ENCODE measurements at regions not wholly inside any gene's neighbourhood (a gene's known extent, or its start where the extent isn't known, plus 50 kb on each side); places are given as distances from the start of the nearest gene placed in this dataset.

DNA sequence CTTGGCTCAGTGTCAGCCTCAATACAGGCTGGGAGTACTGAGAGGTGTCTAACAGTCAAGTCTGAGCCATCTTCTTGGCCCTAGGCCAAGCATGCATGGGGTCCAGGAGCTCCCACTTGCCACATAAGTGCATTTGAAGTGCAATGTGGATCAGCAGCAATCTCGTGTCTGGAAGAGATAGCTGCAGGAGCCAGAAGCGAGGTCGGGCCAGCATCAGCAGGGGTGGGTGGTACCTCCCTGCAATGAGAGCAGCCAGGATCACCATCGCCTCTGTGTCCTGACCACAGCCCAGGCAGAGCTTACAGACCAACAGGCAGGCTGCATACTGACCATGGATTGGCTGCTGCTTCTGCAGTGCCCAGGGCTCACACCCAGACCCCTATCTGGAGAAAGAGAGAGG lies 83.0 kb upstream of the CXCL12 start:
- BruUV-seq (replicated peaks): no TSS peak
- CTCF ChIA-PET (ENCODE audit: low intra/inter-chr PET ratio): no interaction called here
- FAIRE-seq: no peak

DNA sequence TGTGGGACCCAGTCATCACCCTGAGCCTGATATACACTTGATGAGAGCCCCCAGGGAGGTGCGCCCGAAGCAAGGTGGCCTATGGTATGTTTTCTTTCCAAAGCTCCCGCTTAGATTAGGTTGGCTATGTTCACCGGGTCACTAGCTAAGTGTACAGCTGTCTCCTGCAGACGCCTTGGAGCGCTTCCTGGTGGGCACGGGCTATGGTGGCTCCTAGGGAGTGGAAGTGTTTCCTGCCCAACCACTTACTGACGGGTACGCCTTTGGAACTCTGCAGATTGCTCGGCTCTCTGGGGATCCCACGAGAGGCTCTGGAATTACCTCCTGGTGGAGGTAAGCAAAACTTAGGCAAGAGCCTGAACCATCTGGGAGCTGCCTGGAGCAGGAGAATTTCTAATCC lies 83.6 kb upstream of the CXCL12 start:
- Histone ChIP-seq H3K9me3 (replicated peaks; ENCODE audit: control insufficient read depth, insufficient read depth, low read depth, low read length) (no peaks in the 10 kb centered on the region), H3K36me3 (ENCODE audit: control insufficient read depth, insufficient read depth, low read length) (no peaks in the 10 kb centered on the region), H3K4me1 (replicated peaks in 1 of 2; ENCODE audit: control insufficient read depth in 2 of 2, insufficient read depth in 2 of 2, low read length in 2 of 2) (no peaks in the 10 kb centered on the region), H2AFZ (ENCODE audit: low read depth, low read length) (no peak overlapping the region), H3K4me3 (no peak overlapping the region), H3K9ac (ENCODE audit: insufficient read depth in 1 of 2, low read depth in 2 of 2, low read length in 2 of 2) (no peak overlapping the region), H3K4me2 (ENCODE audit: insufficient read depth, low read length) (no peak overlapping the region), H4K20me1 (replicated peaks; ENCODE audit: control insufficient read depth, insufficient read depth, low read length) (no peaks in the 10 kb centered on the region), H3K27ac (ENCODE audit: extremely low read depth, low read depth, low read length) (no peak overlapping the region), H3K9me1 (ENCODE audit: control insufficient read depth, insufficient read depth, low read length) (no peaks in the 10 kb centered on the region), H3K27me3 (ENCODE audit: control insufficient read depth in 2 of 2, insufficient read depth in 2 of 2, low read length in 2 of 2) (peaks cover 0 to 16% of the 10 kb centered on the region in 2 experiments; a peak in 3 of 5 replicates), H3K79me2 (ENCODE audit: control insufficient read depth, insufficient read depth, low read length) (no peaks in the 10 kb centered on the region)
- in situ Hi-C loops (cut with MboI) (no loop called here), intact Hi-C loops (cut with micrococcal nuclease) (no loop called here)
- WGBS (ENCODE audit: insufficient coverage, low coverage, missing lambda C conversion rate): 4% methylated on average over 11 of the region's 11 CpGs
- FAIRE-seq: no peak
- ChIA-PET CTCF (ENCODE audit: low intra/inter-chr PET ratio) (no interaction called here), POLR2A (no interaction called here)
- ATAC-seq: no peak
- no peak for DNase-seq (ENCODE audit: extremely low read depth in 1 of 4, low spot score in 3 of 4)
- BruUV-seq (replicated peaks): no TSS peak
- TF ChIP-seq, protein P1, sequence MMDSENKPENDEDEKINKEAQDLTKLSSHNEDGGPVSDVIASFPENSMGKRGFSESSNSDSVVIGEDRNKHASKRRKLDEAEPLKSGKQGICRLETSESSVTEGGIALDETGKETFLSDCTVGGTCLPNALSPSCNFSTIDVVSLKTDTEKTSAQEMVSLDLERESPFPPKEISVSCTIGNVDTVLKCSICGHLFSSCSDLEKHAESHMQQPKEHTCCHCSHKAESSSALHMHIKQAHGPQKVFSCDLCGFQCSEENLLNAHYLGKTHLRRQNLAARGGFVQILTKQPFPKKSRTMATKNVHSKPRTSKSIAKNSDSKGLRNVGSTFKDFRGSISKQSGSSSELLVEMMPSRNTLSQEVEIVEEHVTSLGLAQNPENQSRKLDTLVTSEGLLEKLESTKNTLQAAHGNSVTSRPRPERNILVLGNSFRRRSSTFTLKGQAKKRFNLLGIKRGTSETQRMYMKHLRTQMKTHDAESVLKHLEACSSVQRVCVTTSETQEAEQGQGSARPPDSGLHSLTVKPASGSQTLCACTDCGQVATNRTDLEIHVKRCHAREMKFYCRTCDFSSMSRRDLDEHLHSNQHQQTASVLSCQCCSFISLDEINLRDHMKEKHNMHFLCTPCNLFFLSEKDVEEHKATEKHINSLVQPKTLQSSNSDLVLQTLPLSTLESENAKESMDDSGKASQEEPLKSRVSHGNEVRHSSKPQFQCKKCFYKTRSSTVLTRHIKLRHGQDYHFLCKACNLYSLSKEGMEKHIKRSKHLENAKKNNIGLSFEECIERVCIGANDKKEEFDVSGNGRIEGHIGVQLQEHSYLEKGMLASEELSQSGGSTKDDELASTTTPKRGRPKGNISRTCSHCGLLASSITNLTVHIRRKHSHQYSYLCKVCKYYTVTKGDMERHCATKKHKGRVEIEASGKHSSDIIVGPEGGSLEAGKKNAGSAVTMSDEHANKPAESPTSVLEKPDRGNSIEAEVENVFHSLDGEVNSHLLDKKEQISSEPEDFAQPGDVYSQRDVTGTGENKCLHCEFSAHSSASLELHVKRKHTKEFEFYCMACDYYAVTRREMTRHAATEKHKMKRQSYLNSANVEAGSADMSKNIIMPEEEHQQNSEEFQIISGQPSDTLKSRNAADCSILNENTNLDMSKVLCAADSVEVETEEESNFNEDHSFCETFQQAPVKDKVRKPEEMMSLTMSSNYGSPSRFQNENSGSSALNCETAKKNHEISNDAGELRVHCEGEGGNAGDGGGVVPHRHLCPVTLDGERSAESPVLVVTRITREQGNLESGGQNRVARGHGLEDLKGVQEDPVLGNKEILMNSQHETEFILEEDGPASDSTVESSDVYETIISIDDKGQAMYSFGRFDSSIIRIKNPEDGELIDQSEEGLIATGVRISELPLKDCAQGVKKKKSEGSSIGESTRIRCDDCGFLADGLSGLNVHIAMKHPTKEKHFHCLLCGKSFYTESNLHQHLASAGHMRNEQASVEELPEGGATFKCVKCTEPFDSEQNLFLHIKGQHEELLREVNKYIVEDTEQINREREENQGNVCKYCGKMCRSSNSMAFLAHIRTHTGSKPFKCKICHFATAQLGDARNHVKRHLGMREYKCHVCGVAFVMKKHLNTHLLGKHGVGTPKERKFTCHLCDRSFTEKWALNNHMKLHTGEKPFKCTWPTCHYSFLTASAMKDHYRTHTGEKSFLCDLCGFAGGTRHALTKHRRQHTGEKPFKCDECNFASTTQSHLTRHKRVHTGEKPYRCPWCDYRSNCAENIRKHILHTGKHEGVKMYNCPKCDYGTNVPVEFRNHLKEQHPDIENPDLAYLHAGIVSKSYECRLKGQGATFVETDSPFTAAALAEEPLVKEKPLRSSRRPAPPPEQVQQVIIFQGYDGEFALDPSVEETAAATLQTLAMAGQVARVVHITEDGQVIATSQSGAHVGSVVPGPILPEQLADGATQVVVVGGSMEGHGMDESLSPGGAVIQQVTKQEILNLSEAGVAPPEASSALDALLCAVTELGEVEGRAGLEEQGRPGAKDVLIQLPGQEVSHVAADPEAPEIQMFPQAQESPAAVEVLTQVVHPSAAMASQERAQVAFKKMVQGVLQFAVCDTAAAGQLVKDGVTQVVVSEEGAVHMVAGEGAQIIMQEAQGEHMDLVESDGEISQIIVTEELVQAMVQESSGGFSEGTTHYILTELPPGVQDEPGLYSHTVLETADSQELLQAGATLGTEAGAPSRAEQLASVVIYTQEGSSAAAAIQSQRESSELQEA (IDR thresholded peaks at IDR 0.05; ENCODE audit: low read depth): no peak
- TF ChIP-seq, protein P2, sequence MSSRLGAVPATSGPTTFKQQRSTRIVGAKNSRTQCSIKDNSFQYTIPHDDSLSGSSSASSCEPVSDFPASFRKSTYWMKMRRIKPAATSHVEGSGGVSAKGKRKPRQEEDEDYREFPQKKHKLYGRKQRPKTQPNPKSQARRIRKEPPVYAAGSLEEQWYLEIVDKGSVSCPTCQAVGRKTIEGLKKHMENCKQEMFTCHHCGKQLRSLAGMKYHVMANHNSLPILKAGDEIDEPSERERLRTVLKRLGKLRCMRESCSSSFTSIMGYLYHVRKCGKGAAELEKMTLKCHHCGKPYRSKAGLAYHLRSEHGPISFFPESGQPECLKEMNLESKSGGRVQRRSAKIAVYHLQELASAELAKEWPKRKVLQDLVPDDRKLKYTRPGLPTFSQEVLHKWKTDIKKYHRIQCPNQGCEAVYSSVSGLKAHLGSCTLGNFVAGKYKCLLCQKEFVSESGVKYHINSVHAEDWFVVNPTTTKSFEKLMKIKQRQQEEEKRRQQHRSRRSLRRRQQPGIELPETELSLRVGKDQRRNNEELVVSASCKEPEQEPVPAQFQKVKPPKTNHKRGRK (tag; IDR thresholded peaks at IDR 0.05): no peak
- TF ChIP-seq RBM34 (IDR thresholded peaks at IDR 0.05; ENCODE audit: borderline replicate concordance, insufficient read depth, low read length) (no peak), STAT5B (CRISPR knock-in tag; IDR thresholded peaks at IDR 0.05) (no peak), RAD21 (CRISPR knock-in tag; conservative IDR thresholded peaks at IDR 0.05 in 1 of 2, IDR thresholded peaks at IDR 0.05 in 1 of 2) (no peak)

More for the DNA sequence above, 83.0 kb upstream of the CXCL12 start:
- Histone ChIP-seq H3K9ac (ENCODE audit: insufficient read depth in 1 of 2, low read depth in 2 of 2, low read length in 2 of 2) (no peak overlapping the region), H2AFZ (ENCODE audit: low read depth, low read length) (no peak overlapping the region), H3K79me2 (ENCODE audit: control insufficient read depth, insufficient read depth, low read length) (no peaks in the 10 kb centered on the region), H3K36me3 (ENCODE audit: control insufficient read depth, insufficient read depth, low read length) (no peaks in the 10 kb centered on the region), H3K27me3 (ENCODE audit: control insufficient read depth in 2 of 2, insufficient read depth in 2 of 2, low read length in 2 of 2) (peaks cover 0 to 16% of the 10 kb centered on the region in 2 experiments; a peak in 3 of 5 replicates), H3K9me1 (ENCODE audit: control insufficient read depth, insufficient read depth, low read length) (no peaks in the 10 kb centered on the region), H3K4me1 (replicated peaks in 1 of 2; ENCODE audit: control insufficient read depth in 2 of 2, insufficient read depth in 2 of 2, low read length in 2 of 2) (no peaks in the 10 kb centered on the region), H3K4me2 (ENCODE audit: insufficient read depth, low read length) (no peak overlapping the region), H3K4me3 (no peak overlapping the region), H4K20me1 (replicated peaks; ENCODE audit: control insufficient read depth, insufficient read depth, low read length) (no peaks in the 10 kb centered on the region), H3K9me3 (replicated peaks; ENCODE audit: control insufficient read depth, insufficient read depth, low read depth, low read length) (no peaks in the 10 kb centered on the region), H3K27ac (ENCODE audit: extremely low read depth, low read depth, low read length) (no peak overlapping the region)
- POLR2A ChIA-PET: no interaction called here
- ATAC-seq: no peak
- in situ Hi-C loops (cut with MboI): no loop called here
- DNase-seq (ENCODE audit: extremely low read depth in 1 of 4, low spot score in 3 of 4): no peak
- WGBS (ENCODE audit: insufficient coverage, low coverage, missing lambda C conversion rate): 0% methylated on average over 4 of the region's 4 CpGs
- intact Hi-C loops (cut with micrococcal nuclease): no loop called here
- TF ChIP-seq NFIC (IDR thresholded peaks at IDR 0.05): peak; percentile 64
- TF ChIP-seq, protein P3, sequence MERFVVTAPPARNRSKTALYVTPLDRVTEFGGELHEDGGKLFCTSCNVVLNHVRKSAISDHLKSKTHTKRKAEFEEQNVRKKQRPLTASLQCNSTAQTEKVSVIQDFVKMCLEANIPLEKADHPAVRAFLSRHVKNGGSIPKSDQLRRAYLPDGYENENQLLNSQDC (CRISPR knock-in tag; IDR thresholded peaks at IDR 0.05): no peak

All from K562 (cell line).